ENCODE measurements at regions not wholly inside any gene's neighbourhood (a gene's known extent, or its start where the extent isn't known, plus 50 kb on each side); places are given as distances from the start of the nearest gene placed in this dataset.

DNA sequence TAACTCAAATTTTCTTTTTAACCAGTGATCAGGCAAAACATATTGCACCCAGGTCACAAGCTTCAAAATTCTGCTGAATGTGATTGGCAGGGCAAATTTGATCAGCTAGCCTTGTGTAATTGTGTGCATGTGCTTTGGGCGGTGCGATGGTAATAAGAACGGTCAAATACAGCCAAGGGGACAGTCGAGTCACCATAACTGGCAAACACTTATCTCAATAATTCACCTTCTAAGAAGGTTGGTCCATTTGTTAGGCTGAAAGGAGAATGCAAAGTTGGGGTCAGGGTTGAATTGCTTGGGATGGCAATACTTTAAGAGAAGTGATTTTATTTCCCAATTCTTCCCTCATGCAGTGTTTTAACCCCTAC is 302.4 kb upstream of the PDZRN3 start:
- DNase-seq, result no peak

DNA sequence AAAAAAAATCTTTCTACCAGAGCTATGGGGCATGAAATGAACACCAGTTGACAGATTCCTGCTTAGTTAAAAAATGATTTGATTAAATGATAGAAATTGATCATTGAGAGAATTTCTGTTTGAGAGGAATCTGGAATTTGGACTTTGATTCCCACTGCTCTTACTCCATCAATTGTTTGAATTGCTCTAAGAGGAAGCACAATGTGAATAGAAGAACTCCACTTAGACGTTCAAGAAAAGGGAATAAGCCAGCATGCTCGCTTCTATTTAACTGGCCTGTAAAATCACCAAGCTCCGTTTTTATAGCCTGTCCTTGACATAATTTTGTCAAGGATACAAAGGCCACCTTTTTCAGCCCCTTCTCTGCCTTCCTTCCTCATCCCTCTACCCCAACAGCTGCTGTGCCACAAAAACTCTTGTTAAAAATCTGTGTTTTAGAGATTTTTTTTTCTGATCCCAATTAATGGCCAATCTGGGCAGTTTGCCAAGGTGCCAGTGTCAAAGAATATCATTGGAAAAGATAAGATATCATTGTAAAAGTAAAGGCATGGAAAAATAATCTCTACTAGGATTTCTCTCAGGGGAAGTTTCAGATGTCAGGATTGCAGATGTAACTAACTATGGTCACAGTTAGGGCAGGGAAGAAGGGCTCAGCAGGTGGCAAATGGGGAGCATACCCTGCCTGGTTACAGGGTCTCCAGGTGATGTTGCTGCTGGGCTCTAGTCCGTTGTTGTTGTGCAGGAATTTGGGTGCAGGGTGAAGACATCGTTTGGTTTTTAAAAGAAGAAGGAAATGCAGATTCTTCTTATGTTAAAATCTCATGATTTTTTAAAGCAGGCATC is 301.8 kb upstream of the PDZRN3 start:
- DNase-seq, result no peak

- DNase-seq, result no peak
Measured at GRCh38 chr3:73925011-73925410, 300.3 kb upstream of the PDZRN3 start.

GRCh38 chr3:73924048-73924447 is 299.3 kb upstream of the PDZRN3 start:
- DNase-seq, result no peak

DNA sequence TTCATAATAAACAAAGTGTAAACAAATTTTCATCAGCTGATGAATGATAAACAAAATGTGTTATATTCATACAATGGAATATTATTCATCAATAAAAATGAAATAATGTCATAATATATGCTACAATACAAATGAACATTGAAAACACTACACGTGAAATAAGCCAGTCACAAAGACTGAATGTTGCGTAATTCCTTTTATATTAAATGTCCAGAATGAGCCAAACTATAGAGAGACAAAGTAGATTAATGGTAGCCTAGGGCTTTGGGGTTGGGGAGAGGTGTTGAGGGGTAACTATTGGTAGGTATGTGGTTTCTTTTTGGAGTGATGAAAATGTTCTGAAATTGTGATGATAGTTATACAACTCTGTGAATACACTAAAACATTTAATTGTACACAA is 292.9 kb upstream of the PDZRN3 start:
- no peak for DNase-seq

GRCh38 chr3:73915886-73916285 is 291.1 kb upstream of the PDZRN3 start:
- DNase-seq, result no peak

DNA sequence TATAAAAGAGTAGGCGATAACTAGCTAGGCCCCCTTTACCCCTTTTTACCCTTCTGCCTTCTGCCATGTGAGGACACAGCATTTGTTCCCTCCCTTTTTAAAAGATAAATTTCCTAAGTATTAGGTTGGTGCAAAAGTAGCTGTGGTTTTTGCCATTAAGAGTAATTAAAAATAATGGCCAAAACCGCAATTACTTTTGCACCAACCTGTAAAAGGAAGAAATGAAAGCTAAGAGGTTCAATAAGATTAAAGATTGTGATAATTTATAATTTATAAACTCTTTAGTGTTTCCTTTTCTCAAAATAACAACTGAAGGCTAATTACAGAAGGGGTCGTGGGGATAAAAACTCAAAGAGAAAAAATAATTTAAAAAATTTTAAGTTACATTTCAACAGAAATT is 283.5 kb upstream of the PDZRN3 start:
- DNase-seq, result no peak

GRCh38 chr3:73901686-73902085 is 276.9 kb upstream of the PDZRN3 start:
- DNase-seq, result no peak

GRCh38 chr3:73894474-73895213 is 269.9 kb upstream of the PDZRN3 start:
- DNase-seq, result no peak

DNA sequence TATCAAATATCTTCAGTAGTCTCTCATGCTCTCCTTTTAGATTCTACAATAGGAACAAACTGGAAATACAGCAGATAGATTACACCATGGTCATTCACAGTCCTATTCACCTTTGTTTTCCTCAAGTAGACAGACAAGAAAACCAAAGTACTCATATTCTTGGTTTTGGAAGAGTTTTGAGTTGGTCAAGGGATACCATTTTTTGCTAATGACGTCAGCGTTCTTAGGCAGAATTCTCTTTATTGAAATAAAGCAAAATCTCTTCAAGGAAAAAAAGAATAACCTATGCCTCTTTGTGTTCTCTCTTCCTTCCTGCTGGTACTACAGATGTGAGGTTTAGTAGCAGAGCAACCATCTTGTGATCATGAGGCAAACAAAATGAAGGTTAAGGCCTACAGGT is 268.3 kb upstream of the PDZRN3 start:
- DNase-seq, result no peak

DNA sequence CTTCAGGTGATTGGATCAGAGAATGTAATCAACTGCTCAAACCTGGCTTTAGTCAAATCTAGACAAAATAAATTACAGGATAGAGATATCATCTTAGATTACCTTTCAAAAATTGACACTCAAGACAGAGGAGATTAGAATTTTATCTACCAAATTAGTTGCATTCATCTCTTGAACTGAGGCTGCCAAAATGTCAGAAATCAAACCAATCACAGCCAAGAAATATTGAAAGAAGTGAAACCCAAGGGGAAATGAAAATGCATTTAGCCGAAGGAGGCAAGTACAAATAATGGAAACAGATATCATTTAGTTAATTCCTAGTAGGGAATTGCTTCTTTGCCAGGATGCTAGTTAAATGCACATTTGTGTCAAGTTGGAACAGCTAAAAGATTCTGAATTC is 261.1 kb upstream of the PDZRN3 start:
- no peak for DNase-seq

GRCh38 chr3:73884361-73884760 is 259.6 kb upstream of the PDZRN3 start:
- DNase-seq, result no peak

GRCh38 chr3:73883497-73883896 is 258.8 kb upstream of the PDZRN3 start:
- no peak for DNase-seq

GRCh38 chr3:73874606-73875369 is 250.0 kb upstream of the PDZRN3 start:
- DNase-seq, result no peak

- no peak for DNase-seq
Measured at GRCh38 chr3:73874161-73874560, 249.4 kb upstream of the PDZRN3 start.

DNA sequence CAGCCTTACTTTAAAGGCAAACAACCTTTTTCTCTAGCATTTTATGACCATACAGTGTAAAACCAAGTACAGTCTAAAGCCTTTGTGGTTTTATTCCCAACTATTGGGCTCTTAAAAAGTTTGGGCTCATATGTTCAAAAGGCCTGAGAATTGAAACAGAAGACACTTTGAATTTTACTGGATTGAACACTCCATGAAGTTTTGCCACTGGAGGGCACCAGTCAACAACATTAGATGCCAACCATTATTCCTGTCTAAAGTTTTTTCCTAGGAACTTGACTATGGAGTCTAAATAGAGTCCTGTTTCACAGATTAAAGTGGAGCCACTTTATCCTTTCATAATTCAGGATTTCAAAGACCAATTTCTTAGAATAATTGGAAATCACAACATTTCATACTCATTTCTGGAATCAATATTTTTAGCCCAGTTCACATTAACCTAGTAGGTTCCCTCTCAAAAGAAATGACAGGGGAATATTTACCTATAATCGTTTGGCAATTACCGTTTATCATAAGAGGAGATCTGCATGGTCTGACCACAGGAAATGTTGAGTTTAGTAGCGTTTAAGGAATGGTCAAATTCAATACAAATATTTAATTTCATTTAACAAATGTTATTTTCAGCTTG is 244.1 kb upstream of the PDZRN3 start:
- no peak for DNase-seq

GRCh38 chr3:73867524-73867923 is 242.8 kb upstream of the PDZRN3 start:
- no peak for DNase-seq

- DNase-seq, result no peak
Measured at GRCh38 chr3:73866846-73867245, 242.1 kb upstream of the PDZRN3 start.

DNA sequence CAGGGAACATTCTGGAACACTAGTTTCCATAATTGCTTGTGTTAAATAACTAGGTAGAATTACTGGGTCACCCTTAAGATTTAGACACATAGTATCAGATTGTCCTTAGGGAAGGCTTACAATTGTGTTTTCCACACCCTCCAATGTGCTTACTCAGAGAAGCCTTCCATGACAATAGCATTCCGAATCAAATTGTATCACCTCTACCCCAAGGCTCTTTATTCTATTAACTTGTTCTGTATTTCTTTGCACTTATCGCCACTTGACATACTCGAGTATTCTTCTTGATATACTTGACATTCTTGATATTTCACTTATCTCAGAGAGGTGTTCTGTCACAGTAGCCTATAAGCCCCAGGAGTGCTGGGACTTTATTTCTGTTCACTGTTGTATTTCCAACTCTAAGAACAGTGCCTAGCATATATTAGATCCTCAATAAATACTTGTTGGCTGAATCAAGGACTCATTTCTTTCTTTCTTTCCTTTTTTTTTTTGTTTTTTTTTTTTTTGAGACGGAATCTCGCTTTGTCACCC is 238.9 kb upstream of the PDZRN3 start:
- no peak for DNase-seq

DNA sequence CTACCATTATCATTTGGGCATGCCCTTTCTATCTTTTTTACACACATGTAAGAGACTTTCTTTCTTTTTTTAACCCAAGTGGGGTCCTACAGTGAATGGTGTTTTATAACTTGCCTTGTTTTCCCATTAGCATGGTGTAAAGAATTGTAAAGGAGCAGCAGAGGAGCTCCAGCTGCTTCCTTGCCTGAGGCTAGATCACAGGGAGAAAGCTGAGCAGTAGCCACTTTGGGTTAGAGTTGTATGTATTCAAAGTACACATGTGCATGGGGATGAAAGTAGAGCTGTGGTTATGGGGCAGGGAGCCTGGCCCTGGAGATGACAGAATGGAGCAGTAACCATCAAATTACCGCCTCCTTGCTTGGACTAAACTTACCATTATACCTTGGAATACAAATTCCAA is 231.1 kb upstream of the PDZRN3 start:
- no peak for DNase-seq

DNA sequence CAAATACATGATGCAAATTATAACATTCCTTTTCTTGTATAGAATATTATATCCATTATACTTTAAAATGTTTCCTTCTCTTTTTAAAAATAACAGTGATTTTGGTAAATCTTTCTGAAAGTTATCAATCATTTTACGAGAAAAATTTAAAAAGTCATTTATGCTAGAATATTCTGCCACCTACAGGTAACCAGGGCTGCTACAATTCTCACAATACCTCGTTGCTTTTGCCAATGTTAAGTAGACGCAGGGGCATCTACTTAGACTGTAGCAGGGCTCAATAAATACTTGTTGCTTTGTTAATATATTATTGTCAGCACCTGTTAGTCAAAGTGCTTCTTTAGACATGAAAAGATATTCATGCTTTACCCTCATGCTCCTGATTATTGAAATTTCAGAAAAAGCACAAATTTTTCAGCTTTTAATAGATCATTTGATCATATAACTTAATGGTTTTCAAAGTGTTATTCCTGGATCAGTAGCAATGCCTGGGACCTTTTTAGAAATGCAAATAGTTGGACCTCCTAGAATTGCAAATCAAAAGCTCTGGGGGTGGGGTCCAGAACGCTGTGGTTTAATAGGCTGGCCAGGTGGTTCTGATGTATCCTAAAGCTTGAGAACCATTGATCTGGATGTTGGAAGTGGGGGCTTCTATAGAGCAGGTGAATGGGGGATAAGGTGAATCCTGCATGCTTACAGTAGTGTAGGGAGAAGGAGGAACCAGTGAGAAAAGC is 223.6 kb upstream of the PDZRN3 start:
- DNase-seq, result no peak

- no peak for DNase-seq
Measured at GRCh38 chr3:73846951-73847350, 222.2 kb upstream of the PDZRN3 start.
